LHCN-M2 (cell line): ENCODE measurements at regions not wholly inside any gene's neighbourhood (a gene's known extent, or its start where the extent isn't known, plus 50 kb on each side); places are given as distances from the start of the nearest gene placed in this dataset.

ENCODE experiments used
- DNase-seq: peaks from one replicate; pipeline ENCODE4 v3.0.0-alpha.2; 2012; ENCODE audit warnings: low read depth

DNA sequence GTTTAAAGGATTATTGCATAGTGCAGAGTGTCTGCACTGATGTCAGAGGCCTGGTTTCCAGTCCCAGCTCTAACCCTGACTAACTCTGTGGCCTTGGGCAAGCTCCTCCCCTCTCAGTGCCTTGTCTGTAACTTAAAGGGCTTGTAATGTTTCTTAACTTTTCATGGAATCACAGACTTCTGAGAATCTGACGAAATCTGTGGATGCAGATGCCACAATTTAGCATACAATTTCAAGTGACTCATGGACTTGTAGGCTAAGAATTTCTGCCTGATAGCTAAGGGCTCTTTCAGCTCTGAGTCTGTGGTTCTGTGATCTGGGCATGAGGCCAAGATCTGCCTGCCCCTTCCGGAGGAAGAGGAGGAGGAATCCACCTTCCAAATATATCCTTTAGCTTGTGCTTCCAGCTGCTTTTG, 236.9 kb downstream of the AR start:
- peak; percentile 96 for DNase-seq

DNA sequence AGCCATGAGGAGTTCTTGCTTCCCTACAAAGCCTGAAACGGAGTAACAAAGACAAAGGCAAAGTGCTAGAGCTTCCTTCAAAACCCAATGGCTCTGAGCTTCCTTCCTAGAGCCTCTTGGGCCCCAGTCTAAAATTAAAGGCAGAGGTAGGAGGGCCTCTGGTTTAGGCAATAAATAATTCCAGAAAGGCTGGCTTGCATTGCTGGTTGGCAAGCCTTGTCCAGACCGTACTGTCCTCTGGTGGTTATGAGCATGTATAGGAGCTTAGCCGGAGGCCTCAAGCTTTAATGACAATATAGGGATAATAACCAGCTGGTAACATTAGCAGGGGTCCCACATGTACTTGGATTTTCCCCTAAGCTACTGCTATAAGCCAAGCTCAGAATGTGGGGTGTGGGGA, 237.3 kb downstream of the AR start:
- DNase-seq, result no peak

DNA sequence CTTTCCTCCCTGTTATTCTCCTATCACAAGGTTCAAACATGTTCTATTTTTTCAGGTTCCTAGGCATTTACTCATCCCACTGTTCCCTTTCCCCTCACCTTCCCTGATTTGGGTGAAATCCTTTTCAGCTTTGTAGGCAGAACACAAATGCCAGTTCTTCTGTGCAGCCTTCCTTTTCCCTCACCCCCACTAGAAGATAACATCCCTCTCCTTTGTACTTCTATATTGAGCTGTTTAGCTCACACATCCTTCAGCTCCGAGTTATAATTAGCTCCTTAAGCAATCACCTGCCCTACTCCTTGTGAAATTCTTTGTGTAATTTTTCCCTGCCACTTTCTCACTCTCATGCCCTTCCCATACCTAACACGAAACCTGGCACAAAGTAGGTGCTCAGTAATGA, 240.9 kb downstream of the AR start:
- DNase-seq, result no peak

DNA sequence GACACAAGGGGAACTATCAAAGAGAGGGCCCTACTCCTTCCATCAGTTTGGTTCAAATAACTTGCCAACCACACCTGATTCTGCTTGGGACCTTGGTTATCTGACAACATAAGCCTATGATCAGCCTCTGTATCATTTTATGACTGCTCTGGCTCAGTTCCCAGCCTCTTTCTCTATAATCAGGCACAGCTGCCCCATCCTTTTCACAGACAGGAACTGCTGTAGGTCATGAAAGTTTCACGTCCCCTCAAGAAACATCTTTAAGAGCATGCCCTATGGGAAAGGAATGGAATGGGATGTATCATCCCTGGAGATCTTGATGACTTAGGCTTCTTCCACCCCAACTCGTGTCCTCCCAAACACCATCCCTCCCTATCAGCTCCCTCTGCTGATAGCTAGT, 243.4 kb downstream of the AR start:
- peak; percentile 2 for DNase-seq

DNA sequence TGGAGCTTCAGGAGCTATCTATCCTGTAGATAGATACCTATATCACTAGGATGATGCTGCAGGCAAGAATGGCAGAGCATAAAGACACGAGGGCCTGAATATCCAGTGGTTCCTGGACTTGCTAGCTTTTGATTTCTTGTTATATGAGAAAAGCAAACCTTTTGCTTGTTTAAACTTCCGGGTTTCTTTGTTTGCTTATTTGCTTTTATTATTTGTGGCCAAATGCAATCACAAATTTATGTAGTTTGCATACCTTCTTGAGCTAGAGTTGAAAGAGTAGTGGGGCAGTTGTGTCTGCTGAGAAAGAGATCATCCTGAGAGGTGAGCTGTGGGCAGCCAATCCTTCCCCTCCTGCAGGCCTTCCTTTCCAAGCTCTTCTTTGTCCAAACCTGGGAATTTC, 245.7 kb downstream of the AR start:
- DNase-seq, result no peak
